HEK293T (cell line): ENCODE measurements at regions not wholly inside any gene's neighbourhood (a gene's known extent, or its start where the extent isn't known, plus 50 kb on each side); places are given as distances from the start of the nearest gene placed in this dataset.

Source experiments
- ARNT ChIP-seq: fragments of 450-650 bp; IDR thresholded peaks from 2 replicates; pipeline ENCODE4 v1.6.1; 2017; ENCODE audit warnings: mild to moderate bottlenecking
- FOXA1 ChIP-seq: fragments of 450-650 bp; IDR thresholded peaks from 2 replicates; pipeline ENCODE4 v1.6.1; 2016; ENCODE audit warnings: mild to moderate bottlenecking
- FOXM1 ChIP-seq: fragments of 450-650 bp; IDR thresholded peaks from 2 replicates; pipeline ENCODE4 v1.6.1; 2017; ENCODE audit warnings: mild to moderate bottlenecking, borderline replicate concordance
- HDGF ChIP-seq: fragments of 450-650 bp; IDR thresholded peaks from 2 replicates; pipeline ENCODE4 v1.6.1; 2017; ENCODE audit warnings: antibody characterized with exemption, borderline replicate concordance
- L3MBTL2 ChIP-seq: fragments of 450-650 bp; conservative IDR thresholded peaks from 2 replicates; pipeline ENCODE4 v1.6.1; 2016; ENCODE audit warnings: mild to moderate bottlenecking
- SP1 ChIP-seq: fragments of 450-650 bp; IDR thresholded peaks from 2 replicates; pipeline ENCODE4 v1.6.1; 2017
- SUZ12 ChIP-seq: fragments of 450-650 bp; IDR thresholded peaks from 2 replicates; pipeline ENCODE4 v1.6.1; 2016; ENCODE audit warnings: mild to moderate bottlenecking
- TARDBP ChIP-seq: fragments of 450-650 bp; IDR thresholded peaks from 2 replicates; pipeline ENCODE4 v1.6.1; 2016

- TF ChIP-seq FOXM1 (no peak), ARNT (no peak), FOXA1 (no peak), SP1 (no peak), HDGF (no peak), SUZ12 (no peak), TARDBP (no peak), L3MBTL2 (no peak)
Observed at GRCh38 chr4:100799761-100800539, 282.1 kb upstream of the EMCN start.
